ENCODE measurements at regions not wholly inside any gene's neighbourhood (a gene's known extent, or its start where the extent isn't known, plus 50 kb on each side); places are given as distances from the start of the nearest gene placed in this dataset.

DNA sequence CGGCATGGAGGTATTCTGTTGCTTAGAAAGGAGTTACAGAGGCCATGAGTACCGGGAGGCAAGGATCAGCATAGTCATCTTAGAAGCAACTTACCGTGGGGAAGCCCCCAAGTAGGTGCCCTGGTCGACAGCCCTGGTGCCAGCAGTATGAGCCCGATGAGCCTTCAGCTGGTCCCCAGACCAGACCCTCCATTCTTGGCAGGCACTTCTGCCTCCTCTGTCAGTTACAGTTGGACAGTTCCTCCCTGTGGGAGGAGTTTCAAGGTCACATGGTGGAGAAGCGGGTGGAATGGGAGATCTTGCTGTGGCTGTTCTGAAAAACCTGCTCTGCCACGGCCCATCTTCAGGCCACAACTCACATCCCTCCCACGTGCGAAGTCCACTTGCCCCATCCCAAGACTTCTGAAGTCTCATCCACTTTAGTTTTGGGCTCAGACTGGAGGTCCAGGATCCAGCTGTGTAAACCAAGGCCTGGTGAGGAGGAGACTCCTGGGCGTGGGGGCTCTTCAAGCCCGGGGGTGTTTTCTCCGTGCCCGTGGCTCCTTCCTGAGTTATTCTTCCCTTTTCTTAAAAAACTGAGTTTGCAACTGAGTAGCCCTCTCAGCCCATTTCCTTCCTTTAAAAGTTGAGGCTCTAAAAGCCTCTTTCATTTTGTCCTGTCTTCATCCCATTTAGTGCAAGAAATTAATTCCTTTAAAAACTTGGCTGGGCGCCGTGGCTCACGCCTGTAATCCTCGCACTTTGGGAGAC is 133.5 kb downstream of the SEC14L1 start:
- Histone ChIP-seq H3K4me2 (ENCODE audit: low read length) (no peak overlapping the region), H3K79me2 (ENCODE audit: low read length) (no peaks in the 10 kb centered on the region), H3K4me3 (ENCODE audit: low read length) (no peak overlapping the region), H4K20me1 (ENCODE audit: insufficient read depth, low read length) (no peaks in the 10 kb centered on the region), H3K9ac (ENCODE audit: low read length) (no peak overlapping the region), H3K36me3 (replicated peaks; ENCODE audit: low read depth, low read length) (no peaks in the 10 kb centered on the region), H3K27me3 (ENCODE audit: low read depth, low read length) (peaks cover 4% of the 10 kb centered on the region; the same call in 1 of the 2 replicates), H3K4me1 (ENCODE audit: low read length) (no peaks in the 10 kb centered on the region), H3K9me3 (ENCODE audit: insufficient read depth, low read length) (no peaks in the 10 kb centered on the region), H3K27ac (ENCODE audit: low read length) (no peak overlapping the region), H2AFZ (ENCODE audit: low read depth, low read length) (no peak overlapping the region)
- TF ChIP-seq EZH2phosphoT487 (IDR thresholded peaks at IDR 0.05; ENCODE audit: low read depth): no peak
- TF ChIP-seq, protein P1, sequence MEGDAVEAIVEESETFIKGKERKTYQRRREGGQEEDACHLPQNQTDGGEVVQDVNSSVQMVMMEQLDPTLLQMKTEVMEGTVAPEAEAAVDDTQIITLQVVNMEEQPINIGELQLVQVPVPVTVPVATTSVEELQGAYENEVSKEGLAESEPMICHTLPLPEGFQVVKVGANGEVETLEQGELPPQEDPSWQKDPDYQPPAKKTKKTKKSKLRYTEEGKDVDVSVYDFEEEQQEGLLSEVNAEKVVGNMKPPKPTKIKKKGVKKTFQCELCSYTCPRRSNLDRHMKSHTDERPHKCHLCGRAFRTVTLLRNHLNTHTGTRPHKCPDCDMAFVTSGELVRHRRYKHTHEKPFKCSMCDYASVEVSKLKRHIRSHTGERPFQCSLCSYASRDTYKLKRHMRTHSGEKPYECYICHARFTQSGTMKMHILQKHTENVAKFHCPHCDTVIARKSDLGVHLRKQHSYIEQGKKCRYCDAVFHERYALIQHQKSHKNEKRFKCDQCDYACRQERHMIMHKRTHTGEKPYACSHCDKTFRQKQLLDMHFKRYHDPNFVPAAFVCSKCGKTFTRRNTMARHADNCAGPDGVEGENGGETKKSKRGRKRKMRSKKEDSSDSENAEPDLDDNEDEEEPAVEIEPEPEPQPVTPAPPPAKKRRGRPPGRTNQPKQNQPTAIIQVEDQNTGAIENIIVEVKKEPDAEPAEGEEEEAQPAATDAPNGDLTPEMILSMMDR (IDR thresholded peaks at IDR 0.05; ENCODE audit: low read depth, low read length): no peak

DNA sequence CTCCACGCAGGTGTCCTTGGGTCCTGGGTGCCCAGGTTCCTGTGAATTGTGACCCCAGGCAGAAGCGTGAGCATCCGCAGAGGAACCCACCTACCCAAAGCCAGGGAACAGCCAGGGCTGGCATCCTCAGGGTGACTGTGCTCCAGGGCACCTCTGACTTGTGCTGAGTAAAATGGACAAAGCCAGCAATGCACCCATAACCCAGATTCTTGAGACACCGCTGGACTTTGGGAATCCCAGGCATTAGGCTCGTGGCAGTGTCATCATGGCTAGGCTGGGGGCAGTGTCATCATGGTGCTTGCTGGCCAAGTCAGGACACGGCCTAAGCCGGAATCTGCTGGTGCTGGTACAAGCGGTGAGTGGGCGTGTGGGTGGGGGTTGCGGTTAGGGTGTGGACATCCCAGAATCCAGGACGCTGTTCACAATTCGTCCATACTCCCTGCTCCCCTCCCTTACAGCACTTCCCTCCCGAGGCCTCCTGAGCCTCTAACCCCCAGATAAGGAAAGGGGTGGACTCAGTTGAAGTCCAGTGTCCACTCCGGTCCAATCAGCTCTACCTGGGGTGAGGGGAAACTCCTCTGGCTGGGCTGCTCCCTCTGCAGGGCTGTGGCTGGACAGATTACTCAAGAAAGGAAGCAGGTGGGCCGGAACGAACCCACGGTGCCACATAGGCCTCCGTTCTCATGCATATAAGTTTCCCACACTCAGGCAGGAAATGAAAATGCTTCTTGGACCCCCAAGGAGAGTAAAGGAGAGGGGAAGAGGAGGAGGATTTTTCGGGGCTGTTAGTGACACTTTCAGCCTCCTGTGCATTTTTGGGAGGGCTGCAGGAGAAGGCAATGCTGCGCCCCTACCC is 138.9 kb downstream of the SEC14L1 start:
- no peak overlapping the region for H3K4me3 ChIP-seq (ENCODE audit: low read length)
- peaks cover 2% of the 10 kb centered on the region; the same call in 1 of the 2 replicates for H3K4me1 ChIP-seq (ENCODE audit: low read length)
- H4K20me1 ChIP-seq (ENCODE audit: insufficient read depth, low read length): no peaks in the 10 kb centered on the region
- no peaks in the 10 kb centered on the region for H3K79me2 ChIP-seq (ENCODE audit: low read length)
- no peak for TF ChIP-seq EZH2phosphoT487 (IDR thresholded peaks at IDR 0.05; ENCODE audit: low read depth)
- TF ChIP-seq, protein P1 (IDR thresholded peaks at IDR 0.05; ENCODE audit: low read depth, low read length): no peak
- no peak overlapping the region for H2AFZ ChIP-seq (ENCODE audit: low read depth, low read length)
- no peaks in the 10 kb centered on the region for H3K36me3 ChIP-seq (replicated peaks; ENCODE audit: low read depth, low read length)
- H3K4me2 ChIP-seq (ENCODE audit: low read length): no peak overlapping the region
- no peak overlapping the region for H3K27ac ChIP-seq (ENCODE audit: low read length)
- no peaks in the 10 kb centered on the region for H3K9me3 ChIP-seq (ENCODE audit: insufficient read depth, low read length)
- peaks cover 12% of the 10 kb centered on the region; the same call in 1 of the 2 replicates for H3K27me3 ChIP-seq (ENCODE audit: low read depth, low read length)
- no peak overlapping the region for H3K9ac ChIP-seq (ENCODE audit: low read length)

DNA sequence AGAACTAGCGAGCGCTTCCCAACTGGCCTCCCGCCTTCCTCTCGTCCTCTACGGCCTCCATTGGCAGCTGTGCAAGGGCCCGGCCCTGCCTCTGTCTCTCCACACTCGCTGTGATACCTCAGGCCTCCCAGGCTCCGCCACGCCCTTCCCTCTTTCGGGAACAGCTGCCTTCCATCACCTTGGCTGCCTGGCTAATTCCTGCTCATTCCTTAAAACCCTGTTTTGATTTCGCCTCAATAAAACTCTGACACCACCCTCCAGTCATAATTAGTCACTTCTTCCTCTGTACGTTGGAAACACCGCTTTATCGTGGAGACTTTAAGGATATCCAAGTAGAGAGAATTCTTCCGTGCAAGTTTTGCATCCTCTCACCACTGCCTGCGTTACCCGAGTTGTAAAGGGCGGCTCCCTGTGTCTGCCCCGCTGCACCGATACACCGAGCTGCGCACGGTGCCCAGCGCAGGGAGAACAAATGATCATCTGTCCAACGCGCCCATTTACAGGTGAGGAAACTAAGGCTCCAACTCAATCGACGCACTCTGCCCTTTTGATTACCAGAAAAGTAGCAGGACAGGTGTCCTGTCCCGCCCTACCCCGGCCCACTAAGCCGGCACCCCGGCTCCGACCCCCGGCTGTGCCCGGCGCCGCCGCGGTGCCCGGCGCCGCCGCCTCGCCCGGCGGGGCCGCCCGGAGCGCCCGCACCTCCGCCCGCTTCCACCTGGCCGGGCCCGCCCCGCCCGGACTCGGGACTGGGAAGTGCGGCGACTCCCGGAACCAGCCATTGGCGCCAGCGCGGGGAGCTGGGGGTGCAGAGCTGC is 139.7 kb downstream of the SEC14L1 start:
- Histone ChIP-seq H3K9ac (ENCODE audit: low read length) (no peak overlapping the region), H3K4me3 (ENCODE audit: low read length) (no peak overlapping the region), H4K20me1 (ENCODE audit: insufficient read depth, low read length) (no peaks in the 10 kb centered on the region), H3K4me2 (ENCODE audit: low read length) (no peak overlapping the region), H3K27me3 (ENCODE audit: low read depth, low read length) (peaks cover 12% of the 10 kb centered on the region; the same call in 1 of the 2 replicates), H3K79me2 (ENCODE audit: low read length) (no peaks in the 10 kb centered on the region), H3K4me1 (ENCODE audit: low read length) (peaks cover 2% of the 10 kb centered on the region; the same call in 1 of the 2 replicates), H2AFZ (ENCODE audit: low read depth, low read length) (no peak overlapping the region), H3K27ac (ENCODE audit: low read length) (no peak overlapping the region), H3K9me3 (ENCODE audit: insufficient read depth, low read length) (no peaks in the 10 kb centered on the region), H3K36me3 (replicated peaks; ENCODE audit: low read depth, low read length) (no peaks in the 10 kb centered on the region)
- TF ChIP-seq EZH2phosphoT487 (IDR thresholded peaks at IDR 0.05; ENCODE audit: low read depth): no peak
- TF ChIP-seq, protein P1 (IDR thresholded peaks at IDR 0.05; ENCODE audit: low read depth, low read length): no peak

All from OCI-LY3 (cell line).